Smooth muscle cell (in vitro differentiated cells): ENCODE measurements at regions not wholly inside any gene's neighbourhood (a gene's known extent, or its start where the extent isn't known, plus 50 kb on each side); places are given as distances from the start of the nearest gene placed in this dataset.

Experiments used
- DNase-seq: peaks from one replicate; lab custom pipeline; 2025; ENCODE audit not compliant: unreplicated experiment; lab: John Stamatoyannopoulos, UW
- H2AFZ ChIP-seq: fragments of 200-600 bp; sonication (generic); 2 replicates; pipeline ENCODE4 v1.6.0; 2016; ENCODE audit warnings: antibody characterized with exemption, low read depth, mild to moderate bottlenecking
- H3F3A ChIP-seq: fragments of 200-600 bp; sonication (generic); 2 replicates; pipeline ENCODE4 v1.6.0; 2017; ENCODE audit warnings: antibody characterized with exemption, low read depth
- H3K27ac ChIP-seq: fragments of 200-600 bp; sonication (generic); 2 replicates; pipeline ENCODE4 v1.5.1; 2016; ENCODE audit warnings: low read depth, mild to moderate bottlenecking
- H3K27me3 ChIP-seq: fragments of 200-600 bp; sonication (generic); 2 replicates; pipeline ENCODE4 v1.6.1; 2016; ENCODE audit warnings: low read depth, mild to moderate bottlenecking
- H3K36me3 ChIP-seq: fragments of 200-600 bp; sonication (generic); 2 replicates; pipeline ENCODE4 v1.5.1; 2016; ENCODE audit warnings: low read depth
- H3K4me1 ChIP-seq: fragments of 200-600 bp; sonication (generic); 2 replicates; pipeline ENCODE4 v1.5.1; 2016; ENCODE audit warnings: low read depth
- H3K4me2 ChIP-seq: fragments of 200-600 bp; sonication (generic); 2 replicates; pipeline ENCODE4 v1.6.0; 2016; ENCODE audit warnings: mild to moderate bottlenecking
- H3K4me3 ChIP-seq: fragments of 200-600 bp; sonication (generic); 2 replicates; pipeline ENCODE4 v1.5.1; 2016; ENCODE audit warnings: mild to moderate bottlenecking
- H3K79me2 ChIP-seq: fragments of 200-600 bp; sonication (generic); 2 replicates; pipeline ENCODE4 v1.6.0; 2016; ENCODE audit warnings: low read depth, mild to moderate bottlenecking
- H3K9ac ChIP-seq: fragments of 200-600 bp; sonication (generic); 2 replicates; pipeline ENCODE4 v1.6.0; 2016; ENCODE audit warnings: low read depth
- H3K9me3 ChIP-seq: fragments of 200-600 bp; sonication (generic); replicated peaks from 2 replicates; pipeline ENCODE4 v1.5.1; 2016; ENCODE audit warnings: low read depth
- H4K20me1 ChIP-seq: fragments of 200-600 bp; sonication (generic); 2 replicates; pipeline ENCODE4 v1.6.0; 2016; ENCODE audit warnings: low read depth
- WGBS: methylation state at CpG from one replicate; pipeline ENCODE4 v1.1.7; 2016; ENCODE audit warnings: low lambda C conversion rate; 5-methylcytosine and 5-hydroxymethylcytosine counted together
- TF ChIP-seq, protein P1 (sequence below): fragments of 200-600 bp; sonication (generic); IDR thresholded peaks from 2 replicates; pipeline ENCODE4 v1.5.1; 2017; ENCODE audit warnings: borderline replicate concordance, mild to moderate bottlenecking, antibody characterized with exemption; ENCODE audit not compliant: insufficient read depth, poor library complexity, severe bottlenecking

DNA sequence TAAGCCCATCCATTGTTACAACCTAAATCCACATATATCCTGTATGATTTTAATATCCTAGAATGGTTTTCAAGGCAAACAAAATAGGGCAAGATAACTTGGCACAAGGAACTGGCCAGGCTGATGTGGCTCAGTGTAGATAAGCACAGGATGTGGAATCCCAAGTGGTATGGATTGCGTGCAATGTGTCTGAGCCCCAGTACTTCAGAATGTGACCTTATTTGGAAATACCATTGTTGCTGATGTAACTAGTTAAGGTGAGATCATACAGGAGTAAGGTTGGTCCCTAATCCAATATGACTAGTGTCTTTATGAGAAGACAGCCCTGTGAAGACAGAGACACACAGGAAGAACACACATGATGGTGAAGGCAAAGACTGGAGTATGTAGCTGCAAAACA lies 72.4 kb downstream of the IL21 start:
- H3K4me3 ChIP-seq = no peak overlapping the region
- H2AFZ ChIP-seq = no peak overlapping the region
- DNase-seq = no peak
- H3F3A ChIP-seq = no peaks in the 10 kb centered on the region
- TF ChIP-seq, protein P1, sequence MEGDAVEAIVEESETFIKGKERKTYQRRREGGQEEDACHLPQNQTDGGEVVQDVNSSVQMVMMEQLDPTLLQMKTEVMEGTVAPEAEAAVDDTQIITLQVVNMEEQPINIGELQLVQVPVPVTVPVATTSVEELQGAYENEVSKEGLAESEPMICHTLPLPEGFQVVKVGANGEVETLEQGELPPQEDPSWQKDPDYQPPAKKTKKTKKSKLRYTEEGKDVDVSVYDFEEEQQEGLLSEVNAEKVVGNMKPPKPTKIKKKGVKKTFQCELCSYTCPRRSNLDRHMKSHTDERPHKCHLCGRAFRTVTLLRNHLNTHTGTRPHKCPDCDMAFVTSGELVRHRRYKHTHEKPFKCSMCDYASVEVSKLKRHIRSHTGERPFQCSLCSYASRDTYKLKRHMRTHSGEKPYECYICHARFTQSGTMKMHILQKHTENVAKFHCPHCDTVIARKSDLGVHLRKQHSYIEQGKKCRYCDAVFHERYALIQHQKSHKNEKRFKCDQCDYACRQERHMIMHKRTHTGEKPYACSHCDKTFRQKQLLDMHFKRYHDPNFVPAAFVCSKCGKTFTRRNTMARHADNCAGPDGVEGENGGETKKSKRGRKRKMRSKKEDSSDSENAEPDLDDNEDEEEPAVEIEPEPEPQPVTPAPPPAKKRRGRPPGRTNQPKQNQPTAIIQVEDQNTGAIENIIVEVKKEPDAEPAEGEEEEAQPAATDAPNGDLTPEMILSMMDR = no peak
- no peak overlapping the region for H3K27ac ChIP-seq
- WGBS = 81% methylated on average over 1 of the region's 1 CpG
- H3K4me2 ChIP-seq = no peak overlapping the region
- H3K79me2 ChIP-seq = no peaks in the 10 kb centered on the region
- H3K36me3 ChIP-seq = no peaks in the 10 kb centered on the region
- H3K9ac ChIP-seq = no peak overlapping the region
- no peaks in the 10 kb centered on the region for H3K9me3 ChIP-seq
- no peaks in the 10 kb centered on the region for H3K27me3 ChIP-seq
- H3K4me1 ChIP-seq = no peaks in the 10 kb centered on the region
- no peaks in the 10 kb centered on the region for H4K20me1 ChIP-seq

- Histone ChIP-seq H3K4me1 (no peaks in the 10 kb centered on the region), H2AFZ (no peak overlapping the region), H3F3A (no peaks in the 10 kb centered on the region), H3K9ac (no peak overlapping the region), H3K27me3 (no peaks in the 10 kb centered on the region), H3K36me3 (no peaks in the 10 kb centered on the region), H4K20me1 (no peaks in the 10 kb centered on the region), H3K4me2 (no peak overlapping the region), H3K79me2 (no peaks in the 10 kb centered on the region), H3K27ac (no peak overlapping the region), H3K4me3 (no peak overlapping the region), H3K9me3 (no peaks in the 10 kb centered on the region)
- TF ChIP-seq, protein P1 = no peak
- no peak for DNase-seq
- WGBS = 45% methylated on average over 3 of the region's 3 CpGs
Observed at GRCh38 chr4:122542411-122543236, 78.2 kb downstream of the IL21 start.

DNA sequence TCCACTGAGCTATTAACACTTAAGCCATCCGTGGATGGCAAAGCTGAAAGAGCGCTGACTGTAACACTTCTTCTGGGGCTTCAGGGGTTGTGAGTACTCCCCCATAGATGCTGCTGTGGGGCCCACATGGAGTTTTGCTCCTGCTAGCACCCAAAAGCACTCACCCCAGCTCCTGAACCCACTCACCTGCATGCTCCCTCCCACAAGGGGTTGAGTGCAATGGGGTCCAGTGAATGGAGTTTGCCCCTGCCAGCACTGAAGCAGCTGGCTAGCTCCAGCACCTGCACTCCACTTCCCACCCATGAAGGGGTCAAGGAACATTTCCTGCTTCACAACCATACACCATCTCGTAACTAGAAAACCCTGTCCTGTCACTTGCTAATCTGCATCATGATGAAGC lies 78.9 kb downstream of the IL21 start:
- Histone ChIP-seq H3K36me3 (no peaks in the 10 kb centered on the region), H3K27me3 (no peaks in the 10 kb centered on the region), H3K9ac (no peak overlapping the region), H3K4me3 (no peak overlapping the region), H3K27ac (no peak overlapping the region), H3K79me2 (no peaks in the 10 kb centered on the region), H3K4me2 (no peak overlapping the region), H3K4me1 (no peaks in the 10 kb centered on the region), H2AFZ (no peak overlapping the region), H3F3A (no peaks in the 10 kb centered on the region), H4K20me1 (no peaks in the 10 kb centered on the region), H3K9me3 (no peaks in the 10 kb centered on the region)
- TF ChIP-seq, protein P1 = no peak
- DNase-seq = no peak
- WGBS = 92% methylated on average over 3 of the region's 3 CpGs

GRCh38 chr4:122540838-122541237 lies 80.0 kb downstream of the IL21 start:
- 94% methylated on average over 1 of the region's 1 CpG for WGBS
- H3K4me3 ChIP-seq = no peak overlapping the region
- H4K20me1 ChIP-seq = no peaks in the 10 kb centered on the region
- H3K79me2 ChIP-seq = no peaks in the 10 kb centered on the region
- H3K9me3 ChIP-seq = no peaks in the 10 kb centered on the region
- no peak overlapping the region for H3K4me2 ChIP-seq
- H3K9ac ChIP-seq = no peak overlapping the region
- no peak overlapping the region for H2AFZ ChIP-seq
- TF ChIP-seq, protein P1 = no peak
- no peak for DNase-seq
- no peaks in the 10 kb centered on the region for H3K36me3 ChIP-seq
- no peak overlapping the region for H3K27ac ChIP-seq
- no peaks in the 10 kb centered on the region for H3K4me1 ChIP-seq
- H3F3A ChIP-seq = no peaks in the 10 kb centered on the region
- H3K27me3 ChIP-seq = no peaks in the 10 kb centered on the region
